ENCODE measurements at regions not wholly inside any gene's neighbourhood (a gene's known extent, or its start where the extent isn't known, plus 50 kb on each side); places are given as distances from the start of the nearest gene placed in this dataset.

- Mint-ChIP-seq H3K4me3 (no peak overlapping the region), H3K27me3 (no peaks in the 10 kb centered on the region), H3K36me3 (ENCODE audit: insufficient read depth) (no peaks in the 10 kb centered on the region), H3K9me3 (no peaks in the 10 kb centered on the region), H3K27ac (no peak overlapping the region), H3K4me1 (ENCODE audit: low read depth in 2 of 2) (no peaks in the 10 kb centered on the region)
- no peak for DNase-seq
- no peak for ATAC-seq (replicated peaks)
Observed at GRCh38 chr5:23072179-23072578, 219.0 kb upstream of the CDH12 start.

- no peaks in the 10 kb centered on the region for H3K27me3 Mint-ChIP-seq
- H3K27ac Mint-ChIP-seq: no peak overlapping the region
- H3K9me3 Mint-ChIP-seq: peaks cover 0 to 2% of the 10 kb centered on the region in 2 donors
- DNase-seq (no peak), ATAC-seq (replicated peaks) (no peak)
- no peaks in the 10 kb centered on the region for H3K4me1 Mint-ChIP-seq (ENCODE audit: low read depth in 2 of 2)
- no peak overlapping the region for H3K4me3 Mint-ChIP-seq
- no peaks in the 10 kb centered on the region for H3K36me3 Mint-ChIP-seq (ENCODE audit: insufficient read depth)
Observed at GRCh38 chr5:23071682-23072081, 218.5 kb upstream of the CDH12 start.

GRCh38 chr5:23064710-23065109 is 211.6 kb upstream of the CDH12 start:
- no peaks in the 10 kb centered on the region for H3K36me3 Mint-ChIP-seq (ENCODE audit: insufficient read depth)
- DNase-seq: no peak
- no peaks in the 10 kb centered on the region for H3K27me3 Mint-ChIP-seq
- H3K9me3 Mint-ChIP-seq: peaks cover 0 to 2% of the 10 kb centered on the region in 2 donors
- no peak overlapping the region for H3K4me3 Mint-ChIP-seq
- no peaks in the 10 kb centered on the region for H3K4me1 Mint-ChIP-seq (ENCODE audit: low read depth in 2 of 2)
- no peak overlapping the region for H3K27ac Mint-ChIP-seq
- no peak for ATAC-seq (replicated peaks)

- no peaks in the 10 kb centered on the region for H3K27me3 Mint-ChIP-seq
- H3K4me3 Mint-ChIP-seq: no peak overlapping the region
Observed at GRCh38 chr5:23053846-23054245, 200.7 kb upstream of the CDH12 start.

GRCh38 chr5:23042226-23042625 is 189.1 kb upstream of the CDH12 start:
- no peaks in the 10 kb centered on the region for H3K27me3 Mint-ChIP-seq
- H3K9me3 Mint-ChIP-seq: peaks cover 12 to 20% of the 10 kb centered on the region in 2 donors
- H3K36me3 Mint-ChIP-seq (ENCODE audit: insufficient read depth): no peaks in the 10 kb centered on the region
- no peak overlapping the region for H3K27ac Mint-ChIP-seq
- no peak overlapping the region for H3K4me3 Mint-ChIP-seq
- DNase-seq (no peak), ATAC-seq (replicated peaks) (no peak)
- no peaks in the 10 kb centered on the region for H3K4me1 Mint-ChIP-seq (ENCODE audit: low read depth in 2 of 2)

More at GRCh38 chr5:23053846-23054245, 200.7 kb upstream of the CDH12 start:
- H3K9me3 Mint-ChIP-seq: peaks cover 7 to 16% of the 10 kb centered on the region in 2 donors
- no peak for ATAC-seq (replicated peaks)
- H3K4me1 Mint-ChIP-seq (ENCODE audit: low read depth in 2 of 2): no peaks in the 10 kb centered on the region
- no peak overlapping the region for H3K27ac Mint-ChIP-seq
- no peaks in the 10 kb centered on the region for H3K36me3 Mint-ChIP-seq (ENCODE audit: insufficient read depth)
- no peak for DNase-seq

- Mint-ChIP-seq H3K4me3 (no peak overlapping the region), H3K27ac (no peak overlapping the region), H3K4me1 (ENCODE audit: low read depth in 2 of 2) (no peaks in the 10 kb centered on the region), H3K9me3 (peaks cover 5 to 8% of the 10 kb centered on the region in 2 donors), H3K27me3 (no peaks in the 10 kb centered on the region), H3K36me3 (ENCODE audit: insufficient read depth) (no peaks in the 10 kb centered on the region)
- ATAC-seq (replicated peaks) (no peak), DNase-seq (no peak)
Observed at GRCh38 chr5:23035555-23036090, 182.5 kb upstream of the CDH12 start.

GRCh38 chr5:23033864-23034263 is 180.7 kb upstream of the CDH12 start:
- no peak overlapping the region for H3K4me3 Mint-ChIP-seq
- no peaks in the 10 kb centered on the region for H3K4me1 Mint-ChIP-seq (ENCODE audit: low read depth in 2 of 2)
- no peaks in the 10 kb centered on the region for H3K36me3 Mint-ChIP-seq (ENCODE audit: insufficient read depth)
- no peaks in the 10 kb centered on the region for H3K27me3 Mint-ChIP-seq
- peaks cover 2 to 8% of the 10 kb centered on the region in 2 donors for H3K9me3 Mint-ChIP-seq
- DNase-seq (no peak), ATAC-seq (replicated peaks) (no peak)
- no peak overlapping the region for H3K27ac Mint-ChIP-seq

- no peak for DNase-seq
- Mint-ChIP-seq H3K36me3 (ENCODE audit: insufficient read depth) (no peaks in the 10 kb centered on the region), H3K9me3 (peaks cover 8 to 12% of the 10 kb centered on the region in 2 donors), H3K27me3 (no peaks in the 10 kb centered on the region), H3K4me3 (no peak overlapping the region), H3K27ac (no peak overlapping the region), H3K4me1 (ENCODE audit: low read depth in 2 of 2) (no peaks in the 10 kb centered on the region)
- no peak for ATAC-seq (replicated peaks)
Observed at GRCh38 chr5:23029290-23029689, 176.1 kb upstream of the CDH12 start.

GRCh38 chr5:23028445-23029021 is 175.4 kb upstream of the CDH12 start:
- no peaks in the 10 kb centered on the region for H3K4me1 Mint-ChIP-seq (ENCODE audit: low read depth in 2 of 2)
- no peak overlapping the region for H3K27ac Mint-ChIP-seq
- no peaks in the 10 kb centered on the region for H3K36me3 Mint-ChIP-seq (ENCODE audit: insufficient read depth)
- peaks cover 8 to 18% of the 10 kb centered on the region in 2 donors for H3K9me3 Mint-ChIP-seq
- ATAC-seq (replicated peaks) (no peak), DNase-seq (no peak)
- no peaks in the 10 kb centered on the region for H3K27me3 Mint-ChIP-seq
- no peak overlapping the region for H3K4me3 Mint-ChIP-seq

- no peak for ATAC-seq (replicated peaks)
- Mint-ChIP-seq H3K4me1 (ENCODE audit: low read depth in 2 of 2) (no peaks in the 10 kb centered on the region), H3K36me3 (ENCODE audit: insufficient read depth) (no peaks in the 10 kb centered on the region), H3K27me3 (no peaks in the 10 kb centered on the region), H3K4me3 (no peak overlapping the region), H3K9me3 (peaks cover 8 to 18% of the 10 kb centered on the region in 2 donors), H3K27ac (no peak overlapping the region)
- no peak for DNase-seq
Observed at GRCh38 chr5:23027830-23028229, 174.7 kb upstream of the CDH12 start.

- H3K4me3 Mint-ChIP-seq: no peak overlapping the region
- no peak overlapping the region for H3K27ac Mint-ChIP-seq
- ATAC-seq (replicated peaks): no peak
- H3K27me3 Mint-ChIP-seq: no peaks in the 10 kb centered on the region
- no peaks in the 10 kb centered on the region for H3K36me3 Mint-ChIP-seq (ENCODE audit: insufficient read depth)
- no peaks in the 10 kb centered on the region for H3K4me1 Mint-ChIP-seq (ENCODE audit: low read depth in 2 of 2)
- H3K9me3 Mint-ChIP-seq: peaks cover 8 to 18% of the 10 kb centered on the region in 2 donors
- DNase-seq: no peak
Observed at GRCh38 chr5:23027331-23027730, 174.2 kb upstream of the CDH12 start.

GRCh38 chr5:23026252-23027170 is 173.4 kb upstream of the CDH12 start:
- Mint-ChIP-seq H3K27ac (no peak overlapping the region), H3K36me3 (ENCODE audit: insufficient read depth) (no peaks in the 10 kb centered on the region), H3K4me1 (ENCODE audit: low read depth in 2 of 2) (no peaks in the 10 kb centered on the region), H3K9me3 (peaks cover 8 to 18% of the 10 kb centered on the region in 2 donors), H3K4me3 (no peak overlapping the region), H3K27me3 (no peaks in the 10 kb centered on the region)
- DNase-seq (no peak), ATAC-seq (replicated peaks) (no peak)

GRCh38 chr5:23025629-23026233 is 172.6 kb upstream of the CDH12 start:
- DNase-seq (no peak), ATAC-seq (replicated peaks) (no peak)
- no peaks in the 10 kb centered on the region for H3K4me1 Mint-ChIP-seq (ENCODE audit: low read depth in 2 of 2)
- H3K9me3 Mint-ChIP-seq: peaks cover 8 to 18% of the 10 kb centered on the region in 2 donors
- H3K27ac Mint-ChIP-seq: no peak overlapping the region
- H3K27me3 Mint-ChIP-seq: no peaks in the 10 kb centered on the region
- H3K36me3 Mint-ChIP-seq (ENCODE audit: insufficient read depth): no peaks in the 10 kb centered on the region
- no peak overlapping the region for H3K4me3 Mint-ChIP-seq
